Neuron (in vitro differentiated cells): ENCODE measurements at regions not wholly inside any gene's neighbourhood (a gene's known extent, or its start where the extent isn't known, plus 50 kb on each side); places are given as distances from the start of the nearest gene placed in this dataset.

Experiments
- H2AFZ ChIP-seq: one replicate; pipeline ENCODE4 v1.6.1; 2013; ENCODE audit warnings: low read depth, mild to moderate bottlenecking, inconsistent platforms, low read length, moderate library complexity
- H3K27me3 ChIP-seq: one replicate; pipeline ENCODE4 v1.6.1; 2013; ENCODE audit warnings: low read length; ENCODE audit not compliant: insufficient read depth
- H3K36me3 ChIP-seq: one replicate; pipeline ENCODE4 v1.6.1; 2013; ENCODE audit warnings: low read length; ENCODE audit not compliant: insufficient read depth
- H3K4me1 ChIP-seq: one replicate; pipeline ENCODE4 v1.6.1; 2013; ENCODE audit warnings: low read length; ENCODE audit not compliant: insufficient read depth
- H3K4me3 ChIP-seq: 2 replicates; pipeline ENCODE4 v1.5.1; 2013; ENCODE audit warnings: mild to moderate bottlenecking, low read length, moderate library complexity
- H3K9me3 ChIP-seq: one replicate; pipeline ENCODE4 v1.6.1; 2013; ENCODE audit warnings: low read length

DNA sequence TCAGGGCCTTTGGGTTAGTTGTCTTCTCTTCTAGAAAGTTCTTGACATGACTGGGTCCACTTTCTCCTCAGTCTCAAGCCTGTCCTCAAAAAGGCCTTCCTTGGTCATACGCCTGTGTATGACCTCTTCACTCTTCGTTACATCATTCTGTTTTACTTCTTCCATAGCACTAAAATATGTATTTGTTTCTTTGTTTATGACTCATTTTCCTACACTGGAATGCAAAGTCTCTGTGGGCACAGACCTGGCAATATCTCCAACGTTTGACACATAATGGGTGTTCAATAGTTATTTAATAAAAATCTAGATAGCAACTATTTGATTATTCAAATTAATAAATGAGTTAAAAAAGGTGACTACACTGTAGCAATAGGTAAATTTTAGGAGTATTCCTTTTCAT is 85.1 kb downstream of the YIPF5 start:
- Histone ChIP-seq H3K36me3 (no peaks in the 10 kb centered on the region), H3K4me3 (no peak overlapping the region), H3K4me1 (peaks cover 16% of the 10 kb centered on the region)

GRCh38 chr5:144086295-144086694 is 84.2 kb downstream of the YIPF5 start:
- no peaks in the 10 kb centered on the region for H3K27me3 ChIP-seq
- peaks cover 16% of the 10 kb centered on the region for H3K4me1 ChIP-seq
- H2AFZ ChIP-seq, result no peak overlapping the region
- H3K9me3 ChIP-seq, result no peaks in the 10 kb centered on the region
- no peak overlapping the region for H3K4me3 ChIP-seq
- no peaks in the 10 kb centered on the region for H3K36me3 ChIP-seq

More for the DNA sequence above, 85.1 kb downstream of the YIPF5 start:
- Histone ChIP-seq H3K9me3 (no peaks in the 10 kb centered on the region), H2AFZ (no peak overlapping the region), H3K27me3 (no peaks in the 10 kb centered on the region)

DNA sequence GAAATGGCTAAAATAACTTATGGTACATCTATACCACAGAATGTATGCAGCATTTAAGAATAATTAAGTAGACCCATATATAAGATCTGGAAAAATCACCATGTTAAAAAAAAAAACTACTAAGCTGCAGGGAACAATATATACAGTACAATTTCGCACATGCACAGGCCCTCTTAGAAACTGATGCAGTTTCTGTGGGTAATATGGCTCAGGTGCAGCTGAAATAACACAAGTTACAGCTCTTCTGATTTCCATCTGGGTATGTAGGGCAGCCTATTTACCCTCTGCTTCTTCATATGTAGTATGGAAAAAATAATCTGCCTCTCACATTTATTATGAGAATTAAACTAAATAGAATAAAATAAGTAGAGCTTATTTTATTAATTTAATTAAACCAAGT is 82.9 kb downstream of the YIPF5 start:
- no peaks in the 10 kb centered on the region for H3K27me3 ChIP-seq
- no peaks in the 10 kb centered on the region for H3K36me3 ChIP-seq
- no peak overlapping the region for H2AFZ ChIP-seq
- no peaks in the 10 kb centered on the region for H3K9me3 ChIP-seq
- peaks cover 16% of the 10 kb centered on the region for H3K4me1 ChIP-seq
- no peak overlapping the region for H3K4me3 ChIP-seq

DNA sequence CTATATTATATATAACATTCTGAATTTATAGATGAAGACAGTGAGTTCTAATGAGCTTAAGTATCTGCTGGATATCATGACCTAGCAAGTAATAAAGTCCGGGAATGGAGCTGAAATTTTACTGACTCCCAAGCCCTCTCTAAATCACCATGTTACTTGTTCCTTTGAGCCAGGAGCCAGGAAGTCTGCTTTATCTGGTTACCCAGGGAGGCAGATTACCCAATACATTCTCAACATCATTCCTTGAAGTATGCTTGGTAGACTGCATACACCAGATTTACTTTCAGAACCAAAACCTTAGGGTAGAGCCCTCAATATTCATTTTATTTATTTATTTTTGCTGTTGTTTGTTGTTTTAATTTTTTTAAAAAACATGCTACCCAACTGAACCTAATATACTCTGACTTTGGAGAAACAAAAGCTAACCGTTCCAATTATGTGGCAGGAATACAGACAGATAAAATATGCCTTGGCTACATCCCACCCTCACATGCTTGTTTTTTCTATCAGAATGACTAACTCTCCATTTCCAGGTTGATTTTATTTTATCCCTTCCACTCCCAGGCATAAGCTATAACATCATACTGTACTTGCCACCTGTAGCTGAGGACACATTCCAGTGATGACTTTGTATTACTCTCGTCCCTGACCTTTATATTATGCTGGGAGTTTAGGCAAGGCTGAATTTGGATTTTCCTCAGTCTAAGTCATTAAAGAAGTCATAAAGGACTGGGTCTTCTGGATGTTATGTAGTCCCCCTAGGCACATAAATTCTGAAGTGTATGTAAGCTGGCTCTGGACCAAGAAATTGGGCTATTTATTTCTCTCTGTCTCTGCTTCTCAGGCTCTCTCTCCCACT is 82.0 kb downstream of the YIPF5 start:
- peaks cover 16% of the 10 kb centered on the region for H3K4me1 ChIP-seq

GRCh38 chr5:144089401-144090021 is 80.9 kb downstream of the YIPF5 start:
- H3K27me3 ChIP-seq, result no peaks in the 10 kb centered on the region
- no peak overlapping the region for H3K4me3 ChIP-seq
- H3K4me1 ChIP-seq, result peaks cover 16% of the 10 kb centered on the region
- H3K9me3 ChIP-seq, result no peaks in the 10 kb centered on the region
- H3K36me3 ChIP-seq, result no peaks in the 10 kb centered on the region
- peak overlapping the region; percentile 17 for H2AFZ ChIP-seq

More for the DNA sequence above, 82.0 kb downstream of the YIPF5 start:
- Histone ChIP-seq H3K27me3 (no peaks in the 10 kb centered on the region), H3K9me3 (no peaks in the 10 kb centered on the region), H3K36me3 (no peaks in the 10 kb centered on the region), H3K4me3 (no peak overlapping the region), H2AFZ (no peak overlapping the region)

DNA sequence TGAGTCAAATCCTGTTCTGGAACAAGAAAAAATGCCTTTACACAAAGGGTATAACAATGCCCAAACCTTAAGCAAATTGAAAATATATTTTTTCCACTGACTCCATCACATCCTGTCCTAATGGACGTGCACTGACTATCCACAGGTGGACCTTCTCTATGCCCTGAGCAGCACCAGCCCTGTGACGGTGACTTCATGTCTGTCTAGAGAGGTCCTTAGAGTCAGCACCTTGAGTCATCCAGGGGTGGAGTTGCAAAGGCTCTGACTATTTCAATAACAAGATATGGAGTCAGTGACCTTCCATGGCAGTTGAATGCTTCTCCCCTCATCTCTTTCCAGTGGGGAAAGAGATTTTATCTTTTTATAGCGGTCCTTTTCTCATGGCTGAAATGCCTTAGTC is 78.0 kb downstream of the YIPF5 start:
- H3K4me1 ChIP-seq, result peaks cover 16% of the 10 kb centered on the region
- no peaks in the 10 kb centered on the region for H3K36me3 ChIP-seq
- H3K9me3 ChIP-seq, result no peaks in the 10 kb centered on the region
- no peak overlapping the region for H3K4me3 ChIP-seq
- no peak overlapping the region for H2AFZ ChIP-seq
- no peaks in the 10 kb centered on the region for H3K27me3 ChIP-seq

- no peaks in the 10 kb centered on the region for H3K9me3 ChIP-seq
- no peaks in the 10 kb centered on the region for H3K27me3 ChIP-seq
- H3K4me1 ChIP-seq, result peaks cover 15% of the 10 kb centered on the region
- H2AFZ ChIP-seq, result no peak overlapping the region
- no peak overlapping the region for H3K4me3 ChIP-seq
- H3K36me3 ChIP-seq, result no peaks in the 10 kb centered on the region
Observed at GRCh38 chr5:144093400-144093799, 77.1 kb downstream of the YIPF5 start.

DNA sequence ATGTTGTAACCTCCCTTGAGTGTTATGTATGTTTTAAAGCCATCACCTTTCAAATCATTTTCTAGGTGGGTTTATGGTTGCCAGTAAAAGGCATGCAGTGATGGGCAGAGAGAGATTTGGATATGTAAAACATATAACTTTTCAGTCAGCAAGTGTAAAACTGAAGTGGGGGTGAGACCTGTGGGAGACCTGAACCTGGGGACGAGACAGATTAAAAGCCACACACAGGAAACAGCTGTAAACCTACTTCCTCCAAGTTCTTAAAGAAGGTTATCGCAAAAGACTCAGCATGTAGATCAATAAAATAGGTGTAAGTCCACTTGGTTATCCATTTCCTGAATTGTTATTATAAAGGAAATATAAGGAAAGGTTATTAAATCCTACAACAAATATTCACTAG is 76.6 kb downstream of the YIPF5 start:
- Histone ChIP-seq H3K27me3 (no peaks in the 10 kb centered on the region), H2AFZ (no peak overlapping the region), H3K9me3 (no peaks in the 10 kb centered on the region), H3K36me3 (no peaks in the 10 kb centered on the region), H3K4me1 (peaks cover 10% of the 10 kb centered on the region), H3K4me3 (no peak overlapping the region)

GRCh38 chr5:144100702-144101101 is 69.8 kb downstream of the YIPF5 start:
- H3K4me3 ChIP-seq, result no peak overlapping the region
- H3K9me3 ChIP-seq, result no peaks in the 10 kb centered on the region
- H3K4me1 ChIP-seq, result no peaks in the 10 kb centered on the region
- H2AFZ ChIP-seq, result no peak overlapping the region
- H3K36me3 ChIP-seq, result no peaks in the 10 kb centered on the region
- no peaks in the 10 kb centered on the region for H3K27me3 ChIP-seq

- Histone ChIP-seq H3K4me1 (no peaks in the 10 kb centered on the region), H3K27me3 (no peaks in the 10 kb centered on the region)
Observed at GRCh38 chr5:144101616-144102015, 68.8 kb downstream of the YIPF5 start.

GRCh38 chr5:144102361-144102760 is 68.1 kb downstream of the YIPF5 start:
- no peaks in the 10 kb centered on the region for H3K36me3 ChIP-seq
- no peaks in the 10 kb centered on the region for H3K9me3 ChIP-seq
- H3K4me1 ChIP-seq, result no peaks in the 10 kb centered on the region
- H2AFZ ChIP-seq, result no peak overlapping the region
- H3K4me3 ChIP-seq, result no peak overlapping the region
- no peaks in the 10 kb centered on the region for H3K27me3 ChIP-seq

More at GRCh38 chr5:144101616-144102015, 68.8 kb downstream of the YIPF5 start:
- Histone ChIP-seq H3K4me3 (no peak overlapping the region), H3K9me3 (no peaks in the 10 kb centered on the region), H3K36me3 (no peaks in the 10 kb centered on the region), H2AFZ (no peak overlapping the region)

GRCh38 chr5:144102979-144103378 is 67.5 kb downstream of the YIPF5 start:
- H3K36me3 ChIP-seq, result no peaks in the 10 kb centered on the region
- no peak overlapping the region for H2AFZ ChIP-seq
- no peaks in the 10 kb centered on the region for H3K9me3 ChIP-seq
- no peak overlapping the region for H3K4me3 ChIP-seq
- H3K27me3 ChIP-seq, result no peaks in the 10 kb centered on the region
- no peaks in the 10 kb centered on the region for H3K4me1 ChIP-seq

DNA sequence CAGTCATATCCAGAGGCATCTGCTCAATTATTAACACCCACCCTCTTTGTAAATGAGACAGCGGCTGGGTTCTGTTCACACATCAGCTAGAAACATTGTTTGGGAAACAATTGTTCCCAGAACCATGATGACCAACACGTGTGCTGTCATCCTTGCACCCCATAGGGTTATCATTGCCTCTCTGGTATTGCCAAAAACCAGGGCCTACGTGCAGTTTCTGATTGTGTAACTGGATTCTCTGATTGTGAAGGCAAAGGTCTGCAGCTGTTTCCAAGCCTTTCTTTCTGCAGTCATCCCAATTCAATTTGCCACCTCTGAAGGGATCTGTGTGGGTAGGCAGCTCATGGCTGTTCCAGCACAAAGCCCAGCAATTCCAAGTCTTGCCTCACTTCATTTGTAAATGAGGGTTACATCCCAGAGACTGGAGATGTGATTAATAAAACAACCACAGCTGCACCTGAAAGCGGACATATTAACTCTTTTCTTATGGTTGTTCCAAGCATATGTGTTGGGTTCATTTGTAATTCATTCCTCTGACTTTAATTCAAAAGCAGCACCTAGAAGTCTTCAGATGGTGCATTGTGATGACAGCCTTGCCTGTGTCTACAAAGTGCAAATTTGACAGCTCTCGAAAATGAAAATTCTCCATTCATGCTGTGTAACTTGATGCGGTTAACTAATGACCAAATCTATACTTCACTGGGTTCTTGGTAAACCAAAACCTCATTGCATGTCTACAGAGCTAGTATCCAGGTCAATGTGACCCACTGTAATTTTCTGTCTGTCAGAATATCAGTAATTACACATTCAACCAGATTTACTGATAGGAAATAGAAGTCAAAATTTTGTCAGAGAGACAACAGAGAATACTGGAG is 66.6 kb downstream of the YIPF5 start:
- no peaks in the 10 kb centered on the region for H3K9me3 ChIP-seq
- H3K36me3 ChIP-seq, result no peaks in the 10 kb centered on the region
- no peak overlapping the region for H2AFZ ChIP-seq
- H3K4me1 ChIP-seq, result no peaks in the 10 kb centered on the region
- H3K4me3 ChIP-seq, result no peak overlapping the region
- H3K27me3 ChIP-seq, result no peaks in the 10 kb centered on the region
